LHCN-M2 (cell line): ENCODE measurements at regions not wholly inside any gene's neighbourhood (a gene's known extent, or its start where the extent isn't known, plus 50 kb on each side); places are given as distances from the start of the nearest gene placed in this dataset.

Experiments
- DNase-seq: peaks from one replicate; pipeline ENCODE4 v3.0.0-alpha.2; 2012; ENCODE audit warnings: low read depth

GRCh38 chr20:11553603-11554002 lies 364.1 kb upstream of the BTBD3 start:
- DNase-seq, result no peak

GRCh38 chr20:11555510-11555909 lies 362.2 kb upstream of the BTBD3 start:
- DNase-seq, result no peak

- DNase-seq, result no peak
Measured at GRCh38 chr20:11556410-11556809, 361.3 kb upstream of the BTBD3 start.

GRCh38 chr20:11564491-11564890 lies 353.2 kb upstream of the BTBD3 start:
- no peak for DNase-seq

GRCh38 chr20:11569163-11569562 lies 348.5 kb upstream of the BTBD3 start:
- no peak for DNase-seq

- no peak for DNase-seq
Measured at GRCh38 chr20:11573507-11573906, 344.2 kb upstream of the BTBD3 start.

- DNase-seq, result peak; percentile 24
Measured at GRCh38 chr20:11581271-11581670, 336.4 kb upstream of the BTBD3 start.

- peak; percentile 0 for DNase-seq
Measured at GRCh38 chr20:11582060-11582459, 335.6 kb upstream of the BTBD3 start.

- peak; percentile 1 for DNase-seq
Measured at GRCh38 chr20:11585752-11586352, 331.8 kb upstream of the BTBD3 start.

GRCh38 chr20:11588875-11589274 lies 328.8 kb upstream of the BTBD3 start:
- no peak for DNase-seq

GRCh38 chr20:11591965-11592364 lies 325.7 kb upstream of the BTBD3 start:
- DNase-seq, result no peak

- no peak for DNase-seq
Measured at GRCh38 chr20:11604339-11604738, 313.4 kb upstream of the BTBD3 start.

GRCh38 chr20:11607047-11607446 lies 310.6 kb upstream of the BTBD3 start:
- no peak for DNase-seq

- DNase-seq, result no peak
Measured at GRCh38 chr20:11608736-11609135, 309.0 kb upstream of the BTBD3 start.

GRCh38 chr20:11624704-11625103 lies 293.0 kb upstream of the BTBD3 start:
- no peak for DNase-seq

- DNase-seq, result no peak
Measured at GRCh38 chr20:11626551-11626950, 291.1 kb upstream of the BTBD3 start.

- no peak for DNase-seq
Measured at GRCh38 chr20:11642866-11643265, 274.8 kb upstream of the BTBD3 start.

GRCh38 chr20:11646359-11646758 lies 271.3 kb upstream of the BTBD3 start:
- DNase-seq, result no peak

- no peak for DNase-seq
Measured at GRCh38 chr20:11650566-11650965, 267.1 kb upstream of the BTBD3 start.

- DNase-seq, result no peak
Measured at GRCh38 chr20:11651138-11651537, 266.6 kb upstream of the BTBD3 start.

- no peak for DNase-seq
Measured at GRCh38 chr20:11651647-11652046, 266.0 kb upstream of the BTBD3 start.

GRCh38 chr20:11652128-11652527 lies 265.6 kb upstream of the BTBD3 start:
- DNase-seq, result no peak

GRCh38 chr20:11654766-11655165 lies 262.9 kb upstream of the BTBD3 start:
- no peak for DNase-seq

GRCh38 chr20:11660673-11661072 lies 257.0 kb upstream of the BTBD3 start:
- DNase-seq, result no peak
